Glomerular visceral epithelial cell (primary cell): ENCODE measurements at regions not wholly inside any gene's neighbourhood (a gene's known extent, or its start where the extent isn't known, plus 50 kb on each side); places are given as distances from the start of the nearest gene placed in this dataset.

ENCODE experiments used
- DNase-seq: peaks from one replicate; pipeline ENCODE4 v3.0.0-alpha.2; 2016; ENCODE audit errors: extremely low spot score

DNA sequence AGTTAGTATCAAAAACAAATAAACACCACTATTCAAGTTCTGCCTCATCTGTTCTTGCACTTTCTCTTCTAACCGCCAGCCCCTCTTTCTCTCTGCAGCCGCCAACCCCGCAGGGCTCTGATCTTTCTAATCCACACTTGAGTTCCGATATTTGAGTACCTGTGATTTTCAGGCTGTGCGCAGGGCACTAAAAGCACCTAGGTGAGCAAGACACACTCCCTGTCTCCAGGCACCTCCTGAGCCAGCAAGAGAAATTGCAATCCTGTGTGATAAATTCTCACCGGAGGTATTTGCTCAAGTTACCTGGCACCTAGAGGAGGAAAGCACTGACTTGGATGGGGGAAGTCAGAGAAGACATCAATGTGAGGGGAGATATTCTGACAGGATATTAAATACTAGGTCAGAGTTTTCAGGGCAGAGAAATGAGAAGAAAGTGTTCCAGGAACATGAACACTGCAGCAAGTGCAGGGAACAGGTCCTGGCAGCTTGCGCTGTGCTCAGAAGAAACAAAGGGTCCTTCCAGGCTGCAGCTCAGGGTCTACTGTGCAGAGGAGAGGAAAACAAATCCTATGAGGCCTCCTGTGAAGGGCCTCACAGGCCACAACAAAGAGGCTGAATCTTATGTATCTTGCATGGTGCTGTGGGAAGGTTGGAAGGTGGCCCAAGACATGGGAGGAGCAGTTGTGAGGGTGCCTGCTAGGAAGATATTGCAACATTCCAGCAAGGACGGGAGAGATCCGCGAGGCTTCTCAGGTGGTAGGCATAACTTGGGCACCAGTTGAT is 568.7 kb upstream of the MGMT start:
- DNase-seq = no peak

DNA sequence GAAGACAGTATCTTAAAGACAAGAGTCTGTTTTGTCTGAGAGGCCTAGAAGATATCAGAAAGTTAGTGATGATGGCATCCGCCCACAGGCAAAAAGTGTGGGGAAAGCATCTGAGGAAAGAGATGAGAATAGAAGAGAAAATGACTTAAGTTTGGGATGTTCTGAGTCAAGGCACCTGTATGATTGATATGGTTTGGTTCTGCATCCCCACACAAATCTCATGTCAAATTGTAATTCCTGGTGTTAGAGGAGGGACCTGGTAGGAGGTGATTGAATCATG is 568.2 kb upstream of the MGMT start:
- DNase-seq = no peak

DNA sequence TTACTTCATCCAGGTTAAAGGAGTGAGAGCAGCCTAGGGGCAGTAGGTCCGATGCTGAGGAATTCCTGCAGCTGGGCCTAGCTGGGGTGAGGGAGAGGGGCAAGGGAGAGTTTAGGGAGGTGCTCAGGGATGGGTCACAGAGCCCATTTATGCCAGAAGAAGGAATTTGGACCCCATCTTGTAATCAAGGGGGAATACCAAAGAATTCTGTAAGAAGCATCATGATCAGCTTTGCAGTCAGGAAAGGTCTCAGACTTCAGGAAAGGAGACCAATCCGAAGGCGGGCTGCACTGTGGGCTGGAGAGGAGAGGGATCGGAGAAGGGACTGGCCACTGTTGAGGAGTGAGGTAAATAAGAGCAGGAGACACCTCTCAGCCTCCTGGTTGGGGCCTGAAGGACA is 566.6 kb upstream of the MGMT start:
- DNase-seq = no peak

DNA sequence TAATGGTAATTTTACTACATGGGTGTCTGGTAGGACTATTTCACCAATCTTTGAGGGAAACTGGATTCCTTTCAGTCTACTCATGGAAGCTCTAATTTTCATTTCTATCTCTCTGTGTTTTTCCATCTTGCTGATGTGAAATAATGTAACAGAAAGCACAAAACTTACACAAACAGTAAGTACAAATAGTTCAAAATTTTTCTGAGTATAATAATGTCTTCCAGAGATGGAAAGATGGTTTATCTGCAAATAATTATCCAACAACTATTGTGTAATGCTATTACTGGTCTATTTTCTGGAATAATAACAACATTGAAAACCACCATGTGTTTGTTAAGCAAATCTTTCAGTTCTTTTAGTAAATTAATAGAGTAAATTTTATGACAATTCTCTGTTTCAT is 565.8 kb upstream of the MGMT start:
- DNase-seq = no peak

DNA sequence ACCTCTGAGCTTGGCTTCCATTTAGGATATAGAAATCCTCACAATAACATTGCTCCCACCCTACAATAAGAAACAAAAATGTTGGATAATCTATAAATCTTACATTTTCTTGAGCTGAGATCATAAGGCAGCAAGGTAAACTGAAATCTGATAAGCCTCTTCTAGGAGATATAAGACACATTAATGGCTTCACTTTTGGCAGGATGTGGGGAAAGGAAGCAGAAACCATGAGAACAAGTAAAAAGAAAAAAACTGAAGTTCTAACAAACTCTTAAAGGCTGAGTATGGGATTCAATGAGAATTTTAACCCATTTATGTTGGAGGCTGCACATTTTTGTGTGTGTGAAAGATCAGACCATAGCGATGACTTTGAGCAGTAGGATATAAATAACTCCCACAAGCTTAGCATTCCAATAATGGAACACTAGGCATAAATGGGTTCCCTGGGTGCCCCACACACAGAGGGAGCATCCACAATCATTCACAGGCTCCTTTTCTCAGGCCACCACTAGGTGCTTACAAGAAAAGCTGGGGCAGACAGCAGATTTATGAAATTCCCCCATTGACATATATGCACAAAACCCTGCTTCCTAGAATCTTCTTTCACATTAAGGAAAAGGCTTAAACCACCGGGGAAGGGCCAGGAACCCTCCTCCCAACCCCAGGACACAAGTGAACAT is 564.9 kb upstream of the MGMT start:
- no peak for DNase-seq

DNA sequence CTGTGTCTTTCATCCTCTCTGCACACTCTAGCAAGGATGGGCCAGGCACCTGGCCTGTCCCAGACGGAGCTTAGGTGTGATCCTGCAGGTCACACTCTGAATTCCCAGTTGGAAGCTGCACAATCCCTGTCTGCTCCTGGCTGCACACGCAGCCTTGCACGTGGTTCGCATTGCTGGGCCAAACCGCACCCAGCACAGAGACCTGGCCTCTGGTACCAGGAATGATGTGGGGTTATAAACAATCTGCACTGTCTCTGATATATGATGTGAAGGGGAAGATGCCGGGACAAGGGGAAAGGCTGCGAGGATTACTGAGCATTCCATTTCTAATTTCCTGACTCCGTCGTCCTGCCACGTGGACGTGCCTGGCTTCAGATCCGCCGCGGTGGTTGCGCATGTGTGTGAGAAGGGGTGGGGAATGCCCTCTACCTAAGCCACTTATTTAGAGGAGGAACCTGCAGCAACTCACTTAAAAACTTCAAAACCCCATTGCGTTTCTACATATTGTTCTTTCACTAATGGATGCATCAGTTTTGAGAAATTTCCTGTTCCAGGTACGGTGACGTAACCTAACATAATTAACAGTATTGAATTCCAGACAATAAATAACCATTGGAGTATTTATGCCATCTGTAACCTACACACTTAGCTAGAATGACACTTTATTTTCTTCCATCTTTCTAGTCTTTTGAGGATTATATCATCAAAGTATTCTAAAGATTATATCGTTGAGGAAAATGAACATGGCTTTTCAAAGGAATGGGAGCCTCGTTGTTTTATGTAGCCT is 559.7 kb upstream of the MGMT start:
- DNase-seq = no peak

DNA sequence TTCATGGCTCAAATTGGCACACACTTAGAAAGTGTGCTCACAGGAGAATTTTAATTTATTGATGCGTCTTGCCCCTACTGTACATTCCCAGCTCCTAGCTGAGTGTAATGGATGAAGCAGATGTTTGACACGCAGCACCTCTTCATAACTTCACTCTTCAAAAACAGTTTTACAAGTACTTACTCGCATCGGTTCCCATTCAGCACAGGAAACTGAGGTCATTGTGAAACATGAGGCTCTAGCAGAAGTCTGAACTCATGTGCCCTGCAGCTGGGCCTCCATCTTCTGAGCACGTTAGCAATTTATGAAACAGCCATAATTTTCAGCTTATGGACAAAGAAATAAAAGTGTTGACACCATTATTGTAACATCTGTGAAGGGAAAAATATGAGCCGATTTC is 558.9 kb upstream of the MGMT start:
- DNase-seq = no peak

DNA sequence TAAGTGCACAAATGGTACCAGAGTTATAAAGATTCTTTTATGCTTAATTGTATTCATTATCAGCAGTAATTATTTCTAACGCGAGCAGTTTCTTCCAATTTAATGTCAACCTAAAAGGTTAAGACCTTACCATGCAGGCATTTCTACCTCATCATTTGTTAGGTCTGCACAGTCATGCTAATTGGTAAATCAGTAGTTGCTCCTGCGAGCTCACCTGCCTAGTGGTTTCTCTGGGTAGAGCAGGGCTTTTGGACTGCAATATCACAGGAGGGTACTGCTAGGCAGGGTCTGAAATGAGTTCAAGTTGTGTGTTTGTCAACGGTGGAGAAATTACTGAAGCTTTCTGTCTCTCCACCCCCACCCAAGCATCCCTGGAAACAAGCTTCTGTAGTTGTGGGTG is 558.5 kb upstream of the MGMT start:
- no peak for DNase-seq

DNA sequence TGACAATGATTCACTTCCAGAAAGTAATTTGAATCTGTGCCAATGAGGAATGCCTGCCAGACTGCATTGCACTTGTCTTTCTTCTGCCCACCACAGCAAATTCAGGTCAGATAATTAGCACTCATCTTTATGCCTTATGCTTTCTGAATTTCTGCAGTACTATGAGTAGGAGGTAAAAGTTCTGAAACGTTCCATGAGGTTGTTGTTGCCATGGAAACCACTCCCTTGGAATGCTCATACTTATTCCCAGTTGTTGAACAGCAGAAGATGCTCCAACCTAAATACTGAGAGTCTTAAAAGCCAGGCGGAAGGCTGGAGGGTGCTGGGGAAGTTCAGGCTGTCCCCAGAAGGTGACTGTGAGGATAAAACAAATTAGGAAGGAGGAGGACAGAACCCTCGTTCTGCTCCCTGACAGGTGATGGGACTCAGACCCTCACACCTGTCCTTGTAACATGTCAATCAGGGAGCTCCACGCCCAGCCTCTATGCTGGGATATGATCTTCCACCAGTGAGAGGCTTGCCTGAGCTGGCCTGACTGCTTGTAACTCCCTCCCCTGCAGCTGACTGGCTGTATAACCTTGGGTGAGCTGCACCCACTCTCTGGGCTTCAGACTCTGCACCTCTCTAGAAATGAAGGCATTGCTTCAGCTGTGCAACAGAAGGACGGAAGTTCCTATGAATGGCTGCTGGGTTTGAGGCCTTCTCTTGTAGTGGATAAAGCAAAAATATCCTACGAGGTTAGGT is 554.3 kb upstream of the MGMT start:
- no peak for DNase-seq

DNA sequence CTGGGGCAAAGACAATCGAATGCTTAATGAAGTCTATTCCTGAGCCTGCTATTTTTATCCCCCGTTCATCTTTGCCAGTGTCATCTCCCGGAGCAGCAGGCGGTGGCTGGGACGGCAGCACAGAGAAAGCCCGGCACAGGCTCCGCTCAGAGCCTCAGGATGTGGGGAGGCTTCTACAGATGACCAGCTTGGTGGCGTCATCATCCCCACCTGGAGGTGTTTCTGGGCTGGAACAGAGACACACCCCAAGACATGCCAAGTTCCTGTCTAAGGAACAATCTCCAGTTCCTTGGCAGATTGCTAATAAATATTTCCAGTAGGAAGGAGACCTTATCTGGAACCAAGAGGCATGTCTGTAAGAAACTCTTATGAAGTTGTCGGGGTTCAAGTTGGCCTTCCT is 552.4 kb upstream of the MGMT start:
- no peak for DNase-seq

DNA sequence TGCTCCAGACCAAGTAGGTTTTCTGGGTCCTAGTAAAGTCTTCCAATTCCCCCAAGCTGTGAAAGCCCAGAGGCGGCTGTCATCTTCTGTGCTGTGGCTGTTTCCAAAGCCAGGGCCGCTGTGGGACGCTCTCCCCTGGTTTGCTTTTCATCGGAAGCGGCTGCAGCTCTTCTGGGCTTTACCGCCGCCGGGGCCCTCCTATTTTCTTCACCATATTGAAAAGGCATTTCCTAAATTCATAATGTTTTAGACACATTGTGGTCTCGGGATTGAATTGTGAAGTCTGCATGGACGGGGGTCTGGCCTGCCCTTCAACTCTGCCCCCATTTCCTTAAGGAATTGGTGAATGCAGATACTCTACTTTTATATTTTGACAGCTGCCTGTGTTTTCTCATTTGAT is 551.4 kb upstream of the MGMT start:
- no peak for DNase-seq

DNA sequence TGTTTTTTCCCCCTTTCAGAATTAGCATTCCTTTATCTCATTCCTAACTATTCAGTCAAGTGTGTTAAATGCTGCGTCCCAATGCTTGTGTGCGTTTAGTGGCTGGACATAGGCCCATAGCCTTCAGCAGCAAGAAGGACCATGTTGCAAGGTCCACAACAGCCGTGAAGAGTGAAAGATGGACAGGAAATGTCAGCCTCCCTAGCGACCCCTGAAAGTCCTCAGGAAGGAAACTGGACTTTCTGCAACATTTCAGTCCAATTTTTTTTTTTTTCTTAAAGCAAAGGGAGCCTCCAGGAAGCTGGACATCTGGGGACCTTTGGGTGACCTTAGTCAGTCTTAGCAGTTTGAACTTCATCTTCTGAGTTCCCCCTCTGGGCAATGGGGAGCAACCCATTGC is 550.7 kb upstream of the MGMT start:
- no peak for DNase-seq

DNA sequence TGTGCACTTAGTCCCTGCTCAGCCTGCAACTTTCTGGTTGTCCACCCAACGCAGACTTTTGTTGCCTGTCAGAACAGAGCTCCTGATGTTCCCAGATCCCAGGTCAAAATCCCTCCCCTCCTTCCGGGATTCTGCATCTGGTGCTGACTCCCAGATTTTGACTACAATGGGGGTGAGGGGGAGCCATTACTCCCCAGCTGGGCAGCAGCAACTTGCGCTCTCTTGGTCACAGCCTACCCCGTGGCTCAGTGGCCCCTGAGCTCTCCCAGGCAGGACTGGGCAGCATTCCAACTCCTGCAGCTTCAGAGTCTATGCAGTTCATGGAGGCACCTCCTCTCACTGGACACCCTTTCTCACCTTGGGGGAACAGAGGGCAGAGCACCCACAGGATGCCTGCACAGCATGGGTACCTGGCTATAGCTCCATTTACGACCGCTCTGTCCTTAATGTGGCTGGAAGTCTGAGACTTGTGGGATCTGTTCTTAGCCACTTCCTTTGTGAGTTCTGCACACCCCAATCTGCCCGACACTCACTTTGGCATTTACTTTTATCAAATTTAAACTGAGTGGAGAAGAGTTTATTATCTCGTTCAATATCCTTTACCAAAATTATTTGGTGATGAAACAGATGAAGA is 545.5 kb upstream of the MGMT start:
- DNase-seq = no peak

DNA sequence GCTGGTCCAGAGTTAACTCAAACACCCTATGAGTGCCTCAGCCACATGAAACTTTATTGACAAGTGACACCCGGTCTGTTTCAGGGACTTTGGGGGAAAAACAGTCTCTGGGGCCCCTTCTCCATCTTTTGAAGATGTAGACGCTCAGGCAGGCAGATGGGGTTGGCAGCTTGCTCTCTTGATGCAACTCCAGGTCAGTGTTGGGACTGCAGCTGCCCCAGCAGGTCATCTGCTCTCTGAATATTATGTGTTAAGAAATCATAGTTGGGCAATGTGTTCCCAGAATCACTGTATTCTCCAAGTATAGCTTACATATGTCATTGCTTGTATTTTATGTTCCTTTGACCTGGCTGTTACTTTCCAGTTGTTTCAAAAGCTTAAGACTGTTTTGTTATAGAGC is 544.9 kb upstream of the MGMT start:
- DNase-seq = no peak

DNA sequence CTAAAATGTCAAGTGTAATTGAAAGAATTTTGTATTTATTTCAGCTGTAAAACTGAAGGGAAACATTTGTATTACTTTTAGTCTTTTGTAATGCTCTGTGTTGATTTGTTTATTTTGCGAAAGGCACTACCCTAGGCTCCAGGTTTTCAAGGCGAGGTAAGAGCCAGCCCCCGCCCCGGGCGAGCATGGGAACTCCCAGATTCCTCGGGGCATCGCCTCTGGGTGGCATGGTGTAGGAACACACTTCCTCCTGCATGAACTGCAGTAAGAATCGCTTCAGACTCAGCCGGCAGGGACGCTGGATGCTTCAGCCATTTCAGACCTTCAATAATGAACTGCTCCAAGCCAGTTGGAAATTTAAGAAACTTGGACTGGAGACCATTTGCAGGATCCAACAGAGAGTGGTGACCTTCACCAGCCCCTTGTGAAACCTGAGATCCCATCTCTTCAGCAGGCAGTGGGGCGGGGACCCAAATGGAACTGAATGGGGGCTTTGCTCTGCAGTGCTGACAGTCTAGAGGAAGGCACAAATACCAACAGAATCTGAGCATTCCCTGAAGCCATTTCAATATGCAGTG is 544.3 kb upstream of the MGMT start:
- no peak for DNase-seq

DNA sequence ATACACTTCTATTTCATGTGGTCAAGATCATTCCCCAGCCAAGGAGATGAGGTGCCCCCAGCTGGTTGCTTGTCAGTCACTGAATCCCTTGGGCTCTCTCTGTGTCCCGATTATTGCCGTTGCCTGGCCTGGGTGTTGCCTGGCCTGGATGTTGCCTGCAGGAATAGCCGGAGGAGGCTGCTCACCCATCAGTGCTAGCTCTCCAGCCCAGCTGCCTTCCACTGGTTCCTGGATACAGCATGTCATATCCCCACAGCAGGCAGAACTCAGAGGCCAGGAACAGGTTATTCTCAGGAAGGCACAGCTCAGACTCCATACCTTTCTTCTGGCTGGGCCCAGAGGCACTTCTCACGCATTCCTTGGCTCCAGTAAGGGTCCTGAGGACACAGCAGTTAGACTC is 542.1 kb upstream of the MGMT start:
- no peak for DNase-seq

DNA sequence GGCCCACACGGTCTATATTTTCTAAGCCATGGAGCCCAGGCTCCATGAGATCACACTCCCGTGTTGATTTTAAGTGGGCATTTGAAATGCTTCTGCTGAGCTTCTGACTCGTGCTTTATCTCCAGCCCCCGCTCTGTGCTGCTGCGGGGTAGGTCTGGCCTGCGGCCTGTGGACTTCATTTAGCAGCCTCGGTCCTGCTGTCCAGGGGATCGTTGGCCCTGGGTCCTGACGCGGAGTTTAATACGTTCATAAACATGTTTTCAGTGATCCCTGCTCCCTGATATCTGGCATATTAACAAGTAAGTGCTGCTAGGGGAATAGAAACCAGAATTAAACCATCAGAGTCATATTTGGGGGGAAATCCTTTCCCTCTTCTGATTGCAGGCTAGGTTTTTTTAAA is 540.3 kb upstream of the MGMT start:
- no peak for DNase-seq

DNA sequence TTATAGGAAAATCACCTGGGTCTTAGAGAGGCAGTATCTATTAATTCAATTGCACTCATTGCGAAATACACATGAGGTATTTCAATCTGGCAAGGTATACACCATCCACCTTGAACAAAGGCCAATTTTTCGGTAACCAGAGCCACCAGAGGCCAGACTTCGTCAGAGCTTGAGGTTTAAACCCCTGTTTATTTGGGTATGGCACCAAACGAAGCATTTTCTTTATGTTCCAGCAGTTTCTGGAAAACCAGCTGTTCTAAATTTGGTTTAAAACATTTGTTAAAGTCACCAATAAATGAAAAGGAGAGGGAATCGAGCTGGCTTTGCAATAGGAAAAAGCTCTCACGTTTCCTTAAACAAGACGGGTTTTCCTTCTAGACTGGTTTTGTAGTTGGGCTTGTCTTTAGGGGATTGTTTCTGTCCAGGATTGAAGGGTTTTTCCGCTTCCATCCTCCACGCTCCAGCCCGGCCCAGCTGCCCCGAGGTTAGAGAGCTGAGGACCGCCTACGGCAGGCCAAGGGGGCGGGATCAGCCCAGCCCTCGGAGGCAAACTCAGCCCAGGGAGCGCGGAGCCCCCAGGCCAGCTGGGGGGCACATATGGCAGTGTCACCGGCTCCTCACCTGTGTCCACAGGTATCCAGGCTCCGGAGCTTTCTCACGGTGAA is 539.4 kb upstream of the MGMT start:
- DNase-seq = no peak

DNA sequence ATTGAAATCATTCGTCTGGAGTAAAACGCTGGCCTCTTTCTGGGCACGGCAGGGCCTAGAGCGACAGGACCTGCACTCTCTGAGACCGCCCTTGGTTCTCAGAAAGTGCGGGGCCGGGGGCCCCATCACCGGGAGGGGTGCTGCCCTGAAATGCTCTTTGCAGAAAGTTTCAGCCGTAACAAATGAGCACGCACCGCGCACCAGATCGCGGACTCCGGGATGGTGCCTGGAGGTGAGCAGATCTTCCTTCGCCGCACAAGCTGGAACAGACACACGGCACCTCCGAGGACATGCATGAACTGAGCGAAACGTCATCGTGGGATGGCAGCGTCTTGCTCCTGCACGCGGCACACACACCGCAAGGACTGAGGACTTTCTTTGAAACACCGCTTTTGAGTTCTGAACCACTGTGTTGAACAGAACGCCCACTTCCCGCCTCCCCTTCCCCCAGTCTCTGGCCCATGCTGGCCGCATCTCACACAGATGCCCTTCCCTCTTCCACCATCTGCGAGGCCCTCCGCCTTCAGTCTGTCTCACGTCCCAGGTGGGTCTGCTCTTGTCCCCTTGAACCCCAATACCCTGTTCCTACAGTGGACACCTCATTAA is 538.7 kb upstream of the MGMT start:
- no peak for DNase-seq

DNA sequence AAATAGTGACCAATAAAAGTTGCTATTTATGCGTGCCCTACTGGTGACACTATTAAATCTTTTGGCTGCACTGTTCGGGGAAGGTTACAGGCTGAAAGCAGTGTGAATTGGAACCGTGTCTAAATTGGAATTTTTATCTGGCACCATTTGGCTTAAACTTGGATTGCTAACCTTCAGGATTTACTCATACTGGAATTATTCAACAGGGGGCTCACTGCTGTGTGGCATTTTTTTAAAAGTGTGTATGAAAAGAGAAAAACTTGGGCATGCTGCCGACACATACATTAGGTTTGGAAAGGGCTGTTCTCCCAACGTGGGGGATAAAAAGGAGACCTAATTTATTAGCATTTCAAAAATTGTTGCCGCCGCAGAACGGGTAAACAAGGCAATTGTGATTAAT is 537.9 kb upstream of the MGMT start:
- DNase-seq = no peak

DNA sequence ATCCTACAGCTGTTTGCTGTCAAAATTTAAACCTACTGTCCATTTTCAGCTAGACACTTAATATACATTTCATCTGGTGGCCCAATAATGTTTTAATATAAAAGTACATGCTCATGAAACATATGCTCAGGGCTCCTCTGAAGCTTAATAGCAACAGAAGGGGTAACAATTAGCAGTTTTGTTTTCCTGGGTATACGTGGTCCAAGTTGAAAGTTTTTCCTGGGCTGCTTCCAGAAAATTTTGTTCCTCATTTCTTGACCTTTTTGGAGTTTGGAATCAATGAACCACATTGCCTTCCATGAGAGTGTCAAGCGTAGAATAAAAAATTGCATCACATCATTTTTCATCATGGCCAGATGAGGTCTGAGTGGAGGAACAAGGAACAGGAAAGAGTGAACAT is 537.3 kb upstream of the MGMT start:
- no peak for DNase-seq
